H9 (cell line): ENCODE measurements at regions not wholly inside any gene's neighbourhood (a gene's known extent, or its start where the extent isn't known, plus 50 kb on each side); places are given as distances from the start of the nearest gene placed in this dataset.

ENCODE experiments used
- DNase-seq: peaks from one replicate; pipeline ENCODE4 v3.0.0-alpha.2; 2017
- H2AFZ ChIP-seq: one replicate; pipeline ENCODE4 v1.6.1; 2013; ENCODE audit warnings: mild to moderate bottlenecking, low read length, control low read depth, moderate library complexity
- H2AK5ac ChIP-seq: 2 replicates; pipeline ENCODE4 v1.6.1; 2013; ENCODE audit warnings: low read length, control low read depth, mixed read lengths; ENCODE audit not compliant: insufficient read length
- H2BK120ac ChIP-seq: one replicate; pipeline ENCODE4 v1.6.1; 2013; ENCODE audit warnings: low read depth, mild to moderate bottlenecking, low read length, control low read depth, inconsistent platforms; ENCODE audit not compliant: poor library complexity, severe bottlenecking
- H2BK12ac ChIP-seq: 2 replicates; pipeline ENCODE4 v1.6.1; 2013; ENCODE audit warnings: low read length, control low read depth, mixed read lengths, low read depth; ENCODE audit not compliant: insufficient read length
- H2BK15ac ChIP-seq: 2 replicates; pipeline ENCODE4 v1.6.1; 2013; ENCODE audit warnings: low read depth, low read length, control low read depth
- H2BK20ac ChIP-seq: one replicate; pipeline ENCODE4 v1.6.1; 2013; ENCODE audit warnings: low read depth, mild to moderate bottlenecking, low read length, control low read depth, inconsistent platforms; ENCODE audit not compliant: poor library complexity, severe bottlenecking
- H2BK5ac ChIP-seq: 2 replicates; pipeline ENCODE4 v1.6.1; 2013; ENCODE audit warnings: low read length, control low read depth, mixed read lengths; ENCODE audit not compliant: insufficient read length
- H3K14ac ChIP-seq: 2 replicates; pipeline ENCODE4 v1.6.1; 2013; ENCODE audit warnings: low read length, control low read depth; ENCODE audit not compliant: insufficient read depth
- H3K18ac ChIP-seq: 2 replicates; pipeline ENCODE4 v1.6.1; 2013; ENCODE audit warnings: low read depth, mild to moderate bottlenecking, mixed read lengths, low read length, control low read depth; ENCODE audit not compliant: insufficient read length
- H3K23ac ChIP-seq: 2 replicates; pipeline ENCODE4 v1.6.1; 2013; ENCODE audit warnings: low read length, control low read depth, mixed read lengths, low read depth; ENCODE audit not compliant: insufficient read length
- H3K23me2 ChIP-seq: 2 replicates; pipeline ENCODE4 v1.6.1; 2013; ENCODE audit warnings: low read depth, mild to moderate bottlenecking, mixed read lengths, low read length, control low read depth; ENCODE audit not compliant: insufficient read length, poor library complexity, severe bottlenecking
- H3K27ac ChIP-seq: 2 replicates; pipeline ENCODE4 v1.5.1; 2013; ENCODE audit warnings: low read length, control low read depth, mixed read lengths, low read depth; ENCODE audit not compliant: insufficient read length
- H3K27me3 ChIP-seq: 2 replicates; pipeline ENCODE4 v1.6.1; 2013; ENCODE audit warnings: low read length, control low read depth, inconsistent platforms; ENCODE audit not compliant: insufficient read depth
- H3K4ac ChIP-seq: 2 replicates; pipeline ENCODE4 v1.6.1; 2013; ENCODE audit warnings: low read depth, mild to moderate bottlenecking, control low read depth, inconsistent platforms, low read length, moderate library complexity
- H3K4me1 ChIP-seq: 2 replicates; pipeline ENCODE4 v1.6.1; 2013; ENCODE audit warnings: low read length, control low read depth, inconsistent platforms; ENCODE audit not compliant: insufficient read depth
- H3K4me2 ChIP-seq: 2 replicates; pipeline ENCODE4 v1.6.1; 2013; ENCODE audit warnings: low read length, control low read depth, mixed read lengths; ENCODE audit not compliant: insufficient read length, insufficient read depth
- H3K56ac ChIP-seq: 2 replicates; pipeline ENCODE4 v1.6.1; 2013; ENCODE audit warnings: low read depth, mild to moderate bottlenecking, mixed read lengths, low read length, control low read depth; ENCODE audit not compliant: insufficient read length
- H3K79me1 ChIP-seq: 2 replicates; pipeline ENCODE4 v1.6.1; 2013; ENCODE audit warnings: low read depth, mild to moderate bottlenecking, moderate library complexity, low read length, control low read depth, inconsistent platforms; ENCODE audit not compliant: insufficient read depth, poor library complexity, severe bottlenecking
- H3K79me2 ChIP-seq: 2 replicates; pipeline ENCODE4 v1.6.1; 2013; ENCODE audit warnings: low read length, control low read depth, inconsistent platforms; ENCODE audit not compliant: insufficient read depth
- H3K9ac ChIP-seq: 2 replicates; pipeline ENCODE4 v1.6.1; 2013; ENCODE audit warnings: low read length, control low read depth, mixed read lengths; ENCODE audit not compliant: insufficient read length; ENCODE audit errors: extremely low read depth
- H3K9me3 ChIP-seq: one replicate; pipeline ENCODE4 v1.6.1; 2013; ENCODE audit warnings: low read depth, low read length, inconsistent platforms; ENCODE audit not compliant: control insufficient read depth
- H3T11ph ChIP-seq: one replicate; pipeline ENCODE4 v1.6.1; 2013; ENCODE audit warnings: mild to moderate bottlenecking, low read length, control low read depth, inconsistent platforms
- H4K20me1 ChIP-seq: one replicate; pipeline ENCODE4 v1.6.1; 2013; ENCODE audit not compliant: control insufficient read depth, insufficient read length, insufficient read depth
- H4K5ac ChIP-seq: 2 replicates; pipeline ENCODE4 v1.6.1; 2013; ENCODE audit warnings: low read depth, mild to moderate bottlenecking, mixed read lengths, low read length, control low read depth; ENCODE audit not compliant: insufficient read length
- H4K8ac ChIP-seq: replicated peaks from 2 replicates; pipeline ENCODE4 v1.6.1; 2013; ENCODE audit warnings: low read length, control low read depth, mixed read lengths, low read depth; ENCODE audit not compliant: insufficient read length
- H4K91ac ChIP-seq: 2 replicates; pipeline ENCODE4 v1.6.1; 2013; ENCODE audit warnings: low read depth, mild to moderate bottlenecking, moderate library complexity, mixed read lengths, low read length, control low read depth; ENCODE audit not compliant: insufficient read length
- H3K27ac Mint-ChIP-seq, 3 experiments: 2 replicates in 2 of 3; 3 replicates in 1 of 3; pipeline ENCODE4 v1.8.0; 2020 to 2021; ENCODE audit warnings: mixed read lengths in 3 of 3, mild to moderate bottlenecking in 1 of 3, moderate library complexity in 1 of 3
- H3K27me3 Mint-ChIP-seq: 2 replicates; pipeline ENCODE4 v1.8.0; 2021; ENCODE audit warnings: low read depth, mild to moderate bottlenecking, moderate library complexity, mixed read lengths
- H3K36me3 Mint-ChIP-seq, 3 experiments: 2 replicates in 2 of 3; 3 replicates in 1 of 3; pipeline ENCODE4 v1.8.0; 2020 to 2021; ENCODE audit warnings: low read depth in 3 of 3, mixed read lengths in 3 of 3; ENCODE audit not compliant: insufficient read depth in 1 of 3
- H3K4me1 Mint-ChIP-seq, 2 experiments: 2 replicates each; pipeline ENCODE4 v1.8.0; 2020; ENCODE audit warnings: mixed read lengths in 2 of 2
- H3K4me3 Mint-ChIP-seq, 2 experiments: 2 replicates in 1 of 2; 3 replicates in 1 of 2; pipeline ENCODE4 v1.8.0; 2020 to 2021; ENCODE audit warnings: mild to moderate bottlenecking in 2 of 2, mixed read lengths in 2 of 2, moderate library complexity in 1 of 2
- H3K9me3 Mint-ChIP-seq, 2 experiments: 2 replicates in 1 of 2; 3 replicates in 1 of 2; pipeline ENCODE4 v1.8.0; 2020; ENCODE audit warnings: mild to moderate bottlenecking in 2 of 2, mixed read lengths in 2 of 2, moderate library complexity in 1 of 2
- CTCF ChIP-seq: fragments of 200-600 bp; sonication (generic); conservative IDR thresholded peaks from 3 replicates; pipeline ENCODE4 v1.8.0; 2021; ENCODE audit warnings: antibody characterized with exemption, mild to moderate bottlenecking
- WGBS: extraction: QIAGEN DNeasy Blood & Tissue Kit; methylation state at CpG from one replicate; pipeline ENCODE4 v1.1.7; 2013; ENCODE audit warnings: missing lambda C conversion rate, low lambda C conversion rate, mixed read lengths; ENCODE audit not compliant: insufficient read length; ENCODE audit errors: extremely low coverage; 5-methylcytosine and 5-hydroxymethylcytosine counted together

- H2BK15ac ChIP-seq: no peak overlapping the region
- H2BK12ac ChIP-seq: no peak overlapping the region
- Mint-ChIP-seq H3K9me3 (no peaks in the 10 kb centered on the region; a peak in 1 of 5 replicates), H3K4me1 (peaks cover 35 to 78% of the 10 kb centered on the region in 2 experiments), H3K27ac (peak overlapping the region in 1 of 3 experiments; percentile 78; a peak in 1 of 7 replicates), H3K36me3 (no peaks in the 10 kb centered on the region; a peak in 1 of 7 replicates), H3K27me3 (peaks cover 95% of the 10 kb centered on the region), H3K4me3 (peak overlapping the region in 1 of 2 experiments; percentile 92; a peak in 3 of 5 replicates)
- no CpG with 5 or more reads among the region's 23 CpGs for WGBS
- peaks cover 5% of the 10 kb centered on the region for H3K23me2 ChIP-seq
- no peak overlapping the region for H2BK5ac ChIP-seq
- no peaks in the 10 kb centered on the region for H4K20me1 ChIP-seq
- no peak overlapping the region for H2AK5ac ChIP-seq
- H3K79me1 ChIP-seq: no peaks in the 10 kb centered on the region
- no peak overlapping the region for H3T11ph ChIP-seq
- H3K4me2 ChIP-seq: peak overlapping the region; percentile 78
- no peak overlapping the region for H4K5ac ChIP-seq
- no peak overlapping the region for H2BK120ac ChIP-seq
- H3K18ac ChIP-seq: no peak overlapping the region
- H3K56ac ChIP-seq: no peak overlapping the region
- no peak overlapping the region for H3K9ac ChIP-seq
- H3K27me3 ChIP-seq: peaks cover 26% of the 10 kb centered on the region; the same call in 1 of the 2 replicates
- no peak overlapping the region for H4K91ac ChIP-seq
- DNase-seq: no peak
- no peak overlapping the region for H3K4ac ChIP-seq
- no peak overlapping the region; the same call in 1 of the 2 replicates for H3K14ac ChIP-seq
- H3K4me1 ChIP-seq: 0 out of 2 replicates have a peak, but pooled peaks cover 4% of the 10 kb centered on the region
- no peak for TF ChIP-seq CTCF
- H3K23ac ChIP-seq: no peak overlapping the region
- H2BK20ac ChIP-seq: no peak overlapping the region
- no peak overlapping the region for H3K27ac ChIP-seq
- no peaks in the 10 kb centered on the region for H3K9me3 ChIP-seq
- H4K8ac ChIP-seq: no peak overlapping the region
- no peaks in the 10 kb centered on the region for H3K79me2 ChIP-seq
- no peak overlapping the region for H2AFZ ChIP-seq
Measured at GRCh38 chr17:49908782-49909714, 59.9 kb upstream of the DLX4 start.
